GM19468 (cell line): ENCODE measurements at regions not wholly inside any gene's neighbourhood (a gene's known extent, or its start where the extent isn't known, plus 50 kb on each side); places are given as distances from the start of the nearest gene placed in this dataset.

Source experiments
- ATAC-seq: cut with Tn5 transposase; IDR thresholded peaks from one replicate; pipeline ENCODE4 v1.9.1; 2021; ENCODE audit warnings: mild to moderate bottlenecking, moderate library complexity, moderate number of reproducible peaks; ENCODE audit not compliant: unreplicated experiment; ENCODE audit errors: extremely low read depth

DNA sequence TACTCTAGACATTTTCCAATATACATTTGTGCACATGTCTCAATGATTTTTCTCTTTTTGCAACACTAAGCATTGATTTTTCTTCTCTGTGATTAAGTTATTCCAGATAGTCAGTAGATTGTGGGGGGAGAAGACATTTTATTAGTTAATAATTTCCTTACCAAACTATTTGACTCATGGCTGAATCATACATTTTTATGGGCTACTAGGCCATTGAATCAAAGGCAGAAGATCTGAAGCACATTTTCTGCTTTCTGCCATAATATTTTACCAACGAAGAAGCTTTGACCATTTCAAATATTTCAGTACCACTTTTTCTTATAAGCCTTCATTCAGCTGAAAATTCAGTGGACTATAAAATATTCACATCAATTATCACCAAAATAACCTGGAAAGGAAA, 175.6 kb downstream of the IRX2 start:
- ATAC-seq, result no peak

GRCh38 chr5:2575292-2575691, 176.2 kb downstream of the IRX2 start:
- ATAC-seq, result no peak

DNA sequence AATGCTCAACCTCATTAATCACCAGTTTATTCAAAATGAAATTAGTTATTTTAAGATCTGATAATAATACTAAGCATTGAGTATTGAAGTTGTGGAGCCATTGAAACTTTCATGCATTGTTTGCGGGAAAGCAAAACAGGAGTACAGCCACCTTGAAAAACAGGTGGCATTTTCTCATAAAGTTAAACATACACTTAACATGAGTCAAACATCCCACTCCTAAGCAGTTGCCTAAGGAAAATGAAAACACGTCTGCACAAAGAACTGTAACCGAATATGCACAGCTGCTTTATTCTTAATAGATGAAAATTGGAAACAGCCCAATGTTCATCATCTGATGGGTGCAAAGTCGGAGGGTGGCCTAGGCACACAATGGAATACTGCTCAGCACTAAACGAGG, 177.3 kb downstream of the IRX2 start:
- ATAC-seq, result no peak

- no peak for ATAC-seq
Measured at GRCh38 chr5:2570586-2570985, 180.9 kb downstream of the IRX2 start.

- no peak for ATAC-seq
Measured at GRCh38 chr5:2569774-2570542, 181.5 kb downstream of the IRX2 start.

DNA sequence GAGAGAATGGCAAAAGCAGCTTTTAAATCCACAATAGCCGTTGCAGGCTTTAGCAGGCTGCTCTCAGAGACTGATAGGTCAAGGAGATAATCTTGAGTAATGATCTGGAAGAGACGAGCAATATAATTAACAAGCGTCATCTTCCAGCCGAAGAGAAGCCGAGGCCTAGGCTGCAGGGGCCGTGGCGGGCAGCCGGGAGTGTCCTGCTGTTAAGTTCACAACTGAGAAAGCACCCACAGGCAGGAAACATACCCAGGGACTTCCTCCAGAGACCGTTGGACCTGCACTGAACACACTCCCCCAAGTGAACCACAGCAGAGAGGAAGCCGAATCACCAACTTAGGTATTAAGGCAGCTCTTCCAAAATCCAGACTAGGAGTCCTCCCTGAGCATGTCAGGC, 182.3 kb downstream of the IRX2 start:
- no peak for ATAC-seq

- ATAC-seq, result no peak
Measured at GRCh38 chr5:2566284-2566683, 185.2 kb downstream of the IRX2 start.

DNA sequence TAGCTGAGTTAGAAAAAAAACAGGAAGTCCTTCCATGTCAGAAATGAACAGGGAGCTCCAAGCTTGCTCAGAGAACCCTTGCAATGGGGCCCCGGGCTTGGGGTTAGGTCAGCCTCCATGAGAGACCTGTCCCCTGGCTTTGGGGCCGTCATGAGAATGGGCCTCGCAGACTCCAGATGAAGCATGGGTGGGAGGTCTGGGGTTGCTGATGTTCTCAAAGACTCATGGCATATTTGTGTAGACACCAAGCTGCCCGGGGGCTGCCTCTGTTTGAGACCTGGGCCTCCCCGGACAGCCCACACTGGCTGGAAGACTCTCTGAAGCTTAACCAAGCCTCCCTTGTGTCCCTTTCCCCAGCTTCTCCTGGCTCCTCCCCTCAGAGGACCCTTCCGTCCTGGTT, 186.3 kb downstream of the IRX2 start:
- no peak for ATAC-seq

GRCh38 chr5:2563046-2563445, 188.4 kb downstream of the IRX2 start:
- ATAC-seq, result no peak

DNA sequence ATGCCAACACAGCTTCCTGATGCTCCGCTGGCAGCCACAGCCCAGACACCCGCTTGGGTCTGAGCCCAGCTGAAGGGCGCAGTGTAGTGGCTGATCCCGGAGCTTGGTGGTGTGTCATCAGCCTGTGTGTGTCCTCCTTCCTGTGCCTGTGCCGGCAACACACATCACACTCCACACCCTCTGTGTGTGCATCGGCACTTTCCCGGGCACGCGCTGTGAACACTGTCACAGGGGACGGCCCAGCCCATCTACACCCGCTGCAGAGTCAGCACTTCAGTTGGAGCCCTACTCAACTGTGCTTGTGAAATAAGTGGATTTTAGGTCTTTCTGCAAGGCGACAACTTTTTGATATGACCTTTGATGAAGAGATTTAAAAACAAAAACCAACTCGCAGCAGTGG, 189.4 kb downstream of the IRX2 start:
- no peak for ATAC-seq

GRCh38 chr5:2560435-2560834, 191.0 kb downstream of the IRX2 start:
- ATAC-seq, result no peak

GRCh38 chr5:2557435-2557834, 194.0 kb downstream of the IRX2 start:
- no peak for ATAC-seq

GRCh38 chr5:2556375-2556966, 195.0 kb downstream of the IRX2 start:
- no peak for ATAC-seq

DNA sequence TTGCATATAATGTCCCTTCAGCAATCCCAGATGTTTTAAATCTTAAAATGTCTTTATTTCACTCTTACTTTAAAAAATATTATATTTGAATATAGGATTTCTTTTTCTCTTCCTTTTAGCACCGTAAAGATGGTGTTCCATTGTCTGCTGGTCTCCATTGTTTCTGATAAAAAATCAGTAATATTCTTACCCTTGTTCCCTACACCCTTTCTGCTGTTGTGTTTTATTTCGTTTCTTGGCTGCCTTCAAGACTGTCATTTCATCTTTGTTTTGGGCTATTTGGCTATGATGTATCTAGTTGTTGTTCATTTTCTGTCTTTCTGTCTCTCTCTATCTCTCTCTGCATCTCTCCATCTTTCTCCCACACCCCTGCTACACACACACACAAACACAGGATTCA, 197.9 kb downstream of the IRX2 start:
- ATAC-seq, result no peak

DNA sequence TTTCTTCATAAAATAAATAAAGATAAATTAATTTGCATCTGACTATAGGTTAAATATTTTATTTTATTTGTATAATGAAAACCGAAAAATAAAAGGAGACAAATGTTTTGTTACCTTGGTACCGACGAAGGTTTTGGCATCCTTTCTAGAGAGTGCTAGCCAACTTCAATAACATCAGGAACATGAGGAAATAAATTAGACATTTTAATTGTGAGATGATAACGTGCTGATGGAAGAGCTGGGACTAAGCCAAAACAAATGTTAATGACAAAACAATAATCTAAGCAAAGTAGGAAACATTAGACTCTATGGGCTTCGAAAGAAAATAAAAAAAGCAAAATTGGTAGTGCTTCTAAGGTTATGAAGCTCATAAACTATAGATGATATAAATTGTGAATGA, 201.0 kb downstream of the IRX2 start:
- no peak for ATAC-seq

GRCh38 chr5:2549900-2550299, 201.6 kb downstream of the IRX2 start:
- ATAC-seq, result no peak

DNA sequence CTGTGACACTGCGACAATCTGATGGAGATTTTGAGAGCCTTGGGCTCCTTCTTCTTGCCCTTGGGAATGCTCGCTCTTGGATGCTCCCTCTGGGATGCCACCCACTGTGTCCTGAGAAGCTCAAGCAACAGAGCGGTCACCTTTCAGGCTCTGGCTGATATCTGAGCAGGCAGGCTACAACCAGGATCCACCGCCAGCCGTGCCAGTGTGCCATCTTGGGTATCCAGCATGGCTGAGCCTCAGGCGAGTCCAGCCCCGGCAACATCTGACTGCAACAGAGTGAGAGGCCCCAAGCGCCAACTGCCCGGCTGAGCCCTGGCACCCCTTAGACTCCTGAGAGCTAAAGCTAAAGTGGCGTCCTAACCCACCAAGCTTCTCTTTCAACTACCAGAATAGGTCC, 202.1 kb downstream of the IRX2 start:
- no peak for ATAC-seq

DNA sequence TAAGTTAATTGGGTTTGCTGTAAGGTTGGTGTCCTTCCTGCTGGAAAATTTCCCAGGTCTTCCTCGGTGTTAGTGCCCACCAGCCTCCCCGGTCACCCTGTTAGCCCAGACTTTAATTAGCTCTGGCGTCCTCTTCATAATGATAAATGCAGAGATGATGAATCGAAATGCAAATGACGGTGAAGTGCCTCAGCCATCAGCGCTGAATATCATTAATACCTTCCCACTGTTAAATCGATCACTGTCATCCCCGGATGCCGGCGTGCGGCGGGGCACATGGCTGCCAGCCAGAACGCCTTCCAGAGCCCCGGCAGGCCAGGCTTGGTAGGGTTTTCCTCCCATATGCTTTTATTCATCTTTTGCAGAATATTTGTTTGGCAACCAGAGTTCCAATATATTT, 204.5 kb downstream of the IRX2 start:
- no peak for ATAC-seq

DNA sequence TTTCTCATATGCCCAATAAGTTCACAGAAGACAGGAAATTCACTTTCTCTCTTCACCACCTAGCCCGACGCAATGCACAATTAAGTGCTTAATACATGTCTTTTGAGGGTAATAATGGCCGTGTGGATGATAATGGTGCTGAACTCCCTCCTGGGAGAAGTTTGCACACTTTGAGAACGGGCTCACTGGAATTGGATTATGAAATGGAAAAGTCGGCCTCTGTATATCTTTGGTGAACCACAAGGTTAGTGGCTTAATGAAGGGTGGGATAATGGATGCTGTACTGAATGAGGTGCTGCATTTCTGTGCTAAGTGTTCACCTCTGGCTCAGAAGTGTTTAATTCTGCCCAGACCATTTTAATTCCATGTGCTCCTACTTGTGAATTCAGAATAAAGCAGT, 207.5 kb downstream of the IRX2 start:
- ATAC-seq, result no peak

DNA sequence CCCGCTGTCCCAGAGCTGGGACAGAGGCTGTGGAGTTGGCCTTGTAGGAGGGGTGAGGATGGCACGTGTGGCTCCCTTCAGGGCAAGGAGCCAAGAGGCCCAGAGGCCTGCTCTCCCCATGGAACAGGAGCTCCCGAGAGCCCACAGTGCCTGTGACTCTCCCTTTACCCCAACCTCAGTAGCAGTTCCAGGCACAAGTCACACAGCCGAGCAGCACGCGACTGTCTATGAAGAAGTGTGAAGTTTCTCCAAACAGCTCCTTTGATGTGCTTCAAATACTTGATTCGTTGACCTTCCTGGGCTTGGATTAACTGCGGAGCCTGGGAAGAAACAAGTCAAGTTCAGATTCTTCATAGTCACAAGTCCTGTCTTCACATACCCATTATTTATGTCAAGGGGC, 208.7 kb downstream of the IRX2 start:
- no peak for ATAC-seq

DNA sequence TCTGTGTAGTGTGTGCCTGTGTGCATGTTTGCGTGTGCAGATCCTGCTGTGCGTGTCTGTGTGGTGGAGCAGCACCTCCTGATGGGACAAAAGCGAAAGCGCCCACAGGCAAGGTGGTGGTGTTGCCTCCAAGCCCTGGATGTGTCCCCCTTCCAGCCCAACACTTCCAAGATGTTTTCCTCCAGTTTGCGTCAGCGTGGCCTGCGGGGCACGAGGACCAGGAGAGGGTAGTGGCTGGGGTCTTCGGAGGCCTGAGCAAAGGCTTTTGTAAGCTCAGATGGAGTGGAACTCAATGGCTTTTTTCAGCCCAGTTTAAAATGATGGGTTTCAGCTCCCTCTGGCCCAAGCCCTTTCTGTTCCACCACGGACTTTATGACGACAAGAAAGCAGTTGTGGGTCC, 209.5 kb downstream of the IRX2 start:
- no peak for ATAC-seq

DNA sequence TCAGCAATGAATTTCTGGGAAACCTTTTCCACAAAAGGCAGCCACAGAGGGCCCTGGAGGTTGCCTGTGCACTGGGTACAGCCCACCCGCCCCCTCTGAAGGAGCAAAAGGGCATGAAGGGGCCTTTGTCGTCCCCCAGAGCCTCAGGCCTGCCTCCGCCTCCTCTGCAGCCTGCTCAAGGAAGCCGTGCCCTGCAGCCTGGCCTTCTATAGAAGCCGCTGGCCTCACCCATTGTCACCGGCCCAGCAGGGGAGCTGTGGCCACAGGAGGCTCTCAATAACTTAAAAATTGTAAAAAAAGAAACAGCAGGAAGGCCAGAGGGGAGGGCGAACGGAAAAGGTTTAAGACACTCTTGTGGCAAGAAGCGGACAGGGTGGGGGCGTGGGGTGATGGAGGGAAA, 213.3 kb downstream of the IRX2 start:
- no peak for ATAC-seq
